HCT116 (cell line): ENCODE measurements at regions not wholly inside any gene's neighbourhood (a gene's known extent, or its start where the extent isn't known, plus 50 kb on each side); places are given as distances from the start of the nearest gene placed in this dataset.

Experiments used
- ATAC-seq: fragments of 200-7000 bp; cut with Tn5 transposase; 2 replicates; pipeline ENCODE4 v1.9.1; 2020; ENCODE audit warnings: mild to moderate bottlenecking, moderate library complexity
- BruUV-seq: library from RNA; stranded (reverse); fragments of 400-500 nt; replicated peaks from 2 replicates; lab custom pipeline; 2021; lab: Mats Ljungman, UMichigan
- CTCF ChIA-PET: fragments of 300-600 bp; sonication (Branson Sonifier 250); formaldehyde crosslinking; loops from one replicate; lab custom pipeline; 2021; ENCODE audit warnings: antibody characterized with exemption; lab: Charles Lee
- POLR2A ChIA-PET: fragments of 300-600, 350-600 bp; sonication (Branson Sonifier 250); formaldehyde crosslinking; loops from one replicate; lab custom pipeline; 2021; ENCODE audit warnings: antibody characterized with exemption; lab: Charles Lee
- RAD21 ChIA-PET, 2 experiments: fragments of 300-600 bp; sonication (Branson Sonifier 250); formaldehyde crosslinking; loops; one replicate each; lab custom pipeline; 2023; ENCODE audit warnings: low total read pairs in 2 of 2; ENCODE audit not compliant: uncharacterized antibody in 2 of 2, unreplicated experiment in 2 of 2, low non-redundant PET in 1 of 2; lab: Charles Lee
- DNase-seq: peaks from one replicate; pipeline ENCODE4 v3.0.0-alpha.2; 2010; ENCODE audit warnings: low read depth, low spot score
- H2AFZ ChIP-seq: fragments of 200-600 bp; shearing (Covaris generic), sonication (generic); 2 replicates; pipeline ENCODE4 v1.6.1; 2017; ENCODE audit warnings: low read depth, mixed run types, mixed read lengths, antibody characterized with exemption, low read length; ENCODE audit not compliant: poor library complexity, severe bottlenecking
- H3K27ac ChIP-seq: 2 replicates; pipeline ENCODE4 v1.5.1; 2012; ENCODE audit warnings: low read depth, low read length
- H3K27me3 ChIP-seq: fragments of 200-600 bp; sonication (generic); 2 replicates; pipeline ENCODE4 v1.6.1; 2016; ENCODE audit warnings: mixed run types, low read length, mixed read lengths; ENCODE audit not compliant: insufficient read depth
- H3K36me3 ChIP-seq, 2 experiments: fragments of 200-500 bp in 1 of 2; fragments of 200-600 bp in 1 of 2; sonication (Bioruptor generic) in 1 of 2; sonication (generic) in 1 of 2; 2 replicates each; pipeline versions ENCODE4 v1.5.1 to v1.6.1; 2014 to 2016; ENCODE audit warnings: low read length in 2 of 2, inconsistent platforms in 1 of 2, mixed read lengths in 1 of 2, mixed run types in 1 of 2; ENCODE audit not compliant: insufficient read depth in 2 of 2, control insufficient read depth in 1 of 2
- H3K4me1 ChIP-seq, 2 experiments: fragments of 200-600 bp in 1 of 2; sonication (generic) in 1 of 2; 2 replicates each; pipeline versions ENCODE4 v1.5.1 to v1.6.1; 2012 to 2017; ENCODE audit warnings: low read length in 2 of 2, inconsistent platforms in 1 of 2, mild to moderate bottlenecking in 1 of 2, mixed read lengths in 1 of 2, mixed run types in 1 of 2, moderate library complexity in 1 of 2; ENCODE audit not compliant: insufficient read depth in 2 of 2, control insufficient read depth in 1 of 2
- H3K4me2 ChIP-seq: fragments of 200-600 bp; sonication (generic); 2 replicates; pipeline ENCODE4 v1.6.1; 2017; ENCODE audit warnings: mixed run types, low read length, mixed read lengths
- H3K4me3 ChIP-seq, 2 experiments: fragments of 200-600 bp in 1 of 2; sonication (generic) in 1 of 2; replicated peaks in 1 of 2; 2 replicates each; pipeline ENCODE4 v1.5.1; 2011 to 2016; ENCODE audit warnings: low read length in 2 of 2, control low read depth in 1 of 2, low read depth in 1 of 2, mild to moderate bottlenecking in 1 of 2, mixed read lengths in 1 of 2, mixed run types in 1 of 2
- H3K79me2 ChIP-seq: fragments of 200-600 bp; sonication (generic); 2 replicates; pipeline ENCODE4 v1.6.1; 2017; ENCODE audit warnings: mild to moderate bottlenecking, mixed run types, low read length, moderate library complexity, mixed read lengths; ENCODE audit not compliant: insufficient read depth
- H3K9ac ChIP-seq: fragments of 200-600 bp; sonication (generic); 2 replicates; pipeline ENCODE4 v1.6.1; 2016; ENCODE audit warnings: low read length, mixed read lengths
- H3K9me2 ChIP-seq: fragments of 200-600 bp; sonication (generic), shearing (Covaris generic); 2 replicates; pipeline ENCODE4 v1.6.1; 2017; ENCODE audit warnings: mixed run types, mild to moderate bottlenecking, moderate library complexity; ENCODE audit not compliant: insufficient read depth
- H3K9me3 ChIP-seq, 2 experiments: fragments of 200-500 bp in 1 of 2; fragments of 200-600 bp in 1 of 2; sonication (Bioruptor generic) in 1 of 2; sonication (generic) in 1 of 2; 2 replicates each; pipeline ENCODE4 v1.6.1; 2014 to 2017; ENCODE audit warnings: low read length in 2 of 2, mixed read lengths in 2 of 2, inconsistent platforms in 1 of 2, low read depth in 1 of 2, mild to moderate bottlenecking in 1 of 2, mixed run types in 1 of 2, moderate library complexity in 1 of 2; ENCODE audit not compliant: control insufficient read depth in 1 of 2, insufficient read depth in 1 of 2
- H4K20me1 ChIP-seq: fragments of 200-600 bp; sonication (generic), shearing (Covaris generic); 2 replicates; pipeline ENCODE4 v1.6.1; 2017; ENCODE audit warnings: mixed run types, mild to moderate bottlenecking, moderate library complexity; ENCODE audit not compliant: insufficient read depth
- ELF1 ChIP-seq: IDR thresholded peaks from 2 replicates; pipeline ENCODE4 v1.6.1; 2012; ENCODE audit warnings: low read depth, borderline replicate concordance
- EZH2 ChIP-seq: fragments of 200-600 bp; sonication (generic); IDR thresholded peaks from 2 replicates; pipeline ENCODE4 v1.6.1; 2017; ENCODE audit warnings: antibody characterized with exemption, mixed run types
- EZH2phosphoT487 ChIP-seq: fragments of 200-600 bp; IDR thresholded peaks from 2 replicates; pipeline ENCODE4 v1.6.1; 2018; ENCODE audit warnings: antibody characterized with exemption, borderline replicate concordance
- JUND ChIP-seq: IDR thresholded peaks from 2 replicates; pipeline ENCODE4 v1.6.1; 2012
- POLR2A ChIP-seq: IDR thresholded peaks from 2 replicates; pipeline ENCODE4 v1.7.0; 2011; ENCODE audit warnings: borderline replicate concordance; ENCODE audit not compliant: insufficient read depth, insufficient read length; ENCODE audit errors: extremely low read depth
- RAD21 ChIP-seq: IDR thresholded peaks from 2 replicates; pipeline ENCODE4 v1.6.1; 2012; ENCODE audit warnings: low read depth, mild to moderate bottlenecking
- REST ChIP-seq: IDR thresholded peaks from 2 replicates; pipeline ENCODE4 v1.6.1; 2012; ENCODE audit warnings: low read depth
- SIN3A ChIP-seq: IDR thresholded peaks from 2 replicates; pipeline ENCODE4 v1.6.1; 2012; ENCODE audit warnings: low read depth
- SP1 ChIP-seq: IDR thresholded peaks from 2 replicates; pipeline ENCODE4 v1.6.1; 2012; ENCODE audit warnings: low read depth
- ZBTB33 ChIP-seq: IDR thresholded peaks from 2 replicates; pipeline ENCODE4 v1.6.1; 2011; ENCODE audit warnings: mild to moderate bottlenecking, low read length, moderate library complexity; ENCODE audit not compliant: insufficient replicate concordance; ENCODE audit errors: extremely low read depth
- ZNF274 ChIP-seq: fragments of 200-500 bp; sonication (Bioruptor generic); IDR thresholded peaks from 2 replicates; pipeline ENCODE4 v1.6.1; 2014; ENCODE audit warnings: mild to moderate bottlenecking, low read depth, low read length, inconsistent platforms
- intact Hi-C: fragments of 100-400 bp; cut with micrococcal nuclease; formaldehyde crosslinking; loops from 2 replicates; pipeline ENCODE4 v1.10.0; 2022

- H3K36me3 ChIP-seq: no peaks in the 10 kb centered on the region
- no peak overlapping the region for H2AFZ ChIP-seq
- H3K4me3 ChIP-seq: no peak overlapping the region
- no peak for TF ChIP-seq EZH2phosphoT487
- TF ChIP-seq SP1: no peak
- TF ChIP-seq EZH2: no peak
- no peak for TF ChIP-seq JUND
- TF ChIP-seq ELF1: no peak
- TF ChIP-seq ZBTB33: no peak
- no peak for TF ChIP-seq REST
- TF ChIP-seq ZNF274: no peak
- TF ChIP-seq RAD21: no peak
- no peak for TF ChIP-seq POLR2A
- TF ChIP-seq SIN3A: no peak
- no peak overlapping the region for H3K27ac ChIP-seq
- ChIA-PET RAD21 (no interaction called here), POLR2A (no interaction called here), CTCF (no interaction called here)
- no peak overlapping the region for H3K9ac ChIP-seq
- BruUV-seq: no TSS peak
- H3K4me2 ChIP-seq: no peak overlapping the region
- DNase-seq: no peak
- peaks cover 2 to 3% of the 10 kb centered on the region in 2 experiments; a peak in 2 of 4 replicates for H3K9me3 ChIP-seq
- H3K9me2 ChIP-seq: no peaks in the 10 kb centered on the region
- intact Hi-C loops: no loop called here
- no peaks in the 10 kb centered on the region for H4K20me1 ChIP-seq
- no peaks in the 10 kb centered on the region for H3K79me2 ChIP-seq
- H3K27me3 ChIP-seq: no peaks in the 10 kb centered on the region
- H3K4me1 ChIP-seq: no peaks in the 10 kb centered on the region
- no peak for ATAC-seq
Measured at GRCh38 chr7:68407460-68407859, 1190.8 kb upstream of the AUTS2 start.
